Gastroesophageal sphincter (tissue), 3 donors: ENCODE measurements at regions not wholly inside any gene's neighbourhood (a gene's known extent, or its start where the extent isn't known, plus 50 kb on each side); places are given as distances from the start of the nearest gene placed in this dataset.
"Not testable (repeated sequence)": the region's sequence is repeated elsewhere in the genome, so short reads cannot be mapped to it uniquely, and the experiment has no call there.

ENCODE experiments used
- POLR2A ChIP-seq, 2 donors: fragments of 450-650 bp; IDR thresholded peaks; one replicate each; pipeline ENCODE4 v1.6.1; 2017; ENCODE audit warnings: antibody characterized with exemption in 2 of 2, mild to moderate bottlenecking in 2 of 2, moderate library complexity in 1 of 2
- POLR2AphosphoS5 ChIP-seq: sonication (generic); formaldehyde crosslinking; IDR thresholded peaks from one replicate; pipeline ENCODE4 v1.6.1; 2017; ENCODE audit warnings: antibody characterized with exemption
- TF ChIP-seq, protein P1 (sequence below), 4 experiments: fragments of 200-600 bp in 2 of 4; fragments of 450-650 bp in 2 of 4; sonication (generic) in 1 of 4; IDR thresholded peaks; one replicate each; pipeline ENCODE4 v1.5.1; 2017 to 2019; ENCODE audit warnings: antibody characterized with exemption in 4 of 4, mild to moderate bottlenecking in 2 of 4, moderate library complexity in 2 of 4

DNA sequence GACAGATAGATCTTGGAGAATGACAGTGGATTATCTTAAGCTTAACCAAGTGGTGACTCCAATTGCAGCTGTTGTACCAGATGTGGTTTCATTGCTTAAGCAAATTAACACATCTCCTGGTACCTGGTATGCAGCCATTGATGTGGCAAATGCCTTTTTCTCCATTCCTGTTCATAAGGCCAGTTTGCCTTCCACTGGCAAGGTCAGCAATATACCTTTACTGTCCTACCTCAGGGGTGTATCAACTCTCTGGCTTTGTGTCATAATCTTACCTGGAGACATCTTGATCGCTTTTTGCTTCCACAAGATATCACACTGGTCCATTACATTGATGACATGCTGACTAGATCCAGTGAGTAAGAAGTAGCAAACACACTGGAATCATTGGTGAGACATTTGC, 86.3 kb upstream of the RANBP6 start:
- TF ChIP-seq, protein P1, sequence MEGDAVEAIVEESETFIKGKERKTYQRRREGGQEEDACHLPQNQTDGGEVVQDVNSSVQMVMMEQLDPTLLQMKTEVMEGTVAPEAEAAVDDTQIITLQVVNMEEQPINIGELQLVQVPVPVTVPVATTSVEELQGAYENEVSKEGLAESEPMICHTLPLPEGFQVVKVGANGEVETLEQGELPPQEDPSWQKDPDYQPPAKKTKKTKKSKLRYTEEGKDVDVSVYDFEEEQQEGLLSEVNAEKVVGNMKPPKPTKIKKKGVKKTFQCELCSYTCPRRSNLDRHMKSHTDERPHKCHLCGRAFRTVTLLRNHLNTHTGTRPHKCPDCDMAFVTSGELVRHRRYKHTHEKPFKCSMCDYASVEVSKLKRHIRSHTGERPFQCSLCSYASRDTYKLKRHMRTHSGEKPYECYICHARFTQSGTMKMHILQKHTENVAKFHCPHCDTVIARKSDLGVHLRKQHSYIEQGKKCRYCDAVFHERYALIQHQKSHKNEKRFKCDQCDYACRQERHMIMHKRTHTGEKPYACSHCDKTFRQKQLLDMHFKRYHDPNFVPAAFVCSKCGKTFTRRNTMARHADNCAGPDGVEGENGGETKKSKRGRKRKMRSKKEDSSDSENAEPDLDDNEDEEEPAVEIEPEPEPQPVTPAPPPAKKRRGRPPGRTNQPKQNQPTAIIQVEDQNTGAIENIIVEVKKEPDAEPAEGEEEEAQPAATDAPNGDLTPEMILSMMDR (IDR thresholded peaks at IDR 0.05), result not testable (repeated sequence)
- not testable (repeated sequence) for TF ChIP-seq POLR2A (IDR thresholded peaks at IDR 0.05); POLR2AphosphoS5
